SIG-M5 treated with dmso at 0.1 percent for 504 hours (cell line): ENCODE measurements at regions not wholly inside any gene's neighbourhood (a gene's known extent, or its start where the extent isn't known, plus 50 kb on each side); places are given as distances from the start of the nearest gene placed in this dataset.
"Not testable (repeated sequence)": the region's sequence is repeated elsewhere in the genome, so short reads cannot be mapped to it uniquely, and the experiment has no call there.

Experiments used
- DNase-seq: peaks from one replicate; lab custom pipeline; 2025; ENCODE audit not compliant: unreplicated experiment; lab: John Stamatoyannopoulos, UW

DNA sequence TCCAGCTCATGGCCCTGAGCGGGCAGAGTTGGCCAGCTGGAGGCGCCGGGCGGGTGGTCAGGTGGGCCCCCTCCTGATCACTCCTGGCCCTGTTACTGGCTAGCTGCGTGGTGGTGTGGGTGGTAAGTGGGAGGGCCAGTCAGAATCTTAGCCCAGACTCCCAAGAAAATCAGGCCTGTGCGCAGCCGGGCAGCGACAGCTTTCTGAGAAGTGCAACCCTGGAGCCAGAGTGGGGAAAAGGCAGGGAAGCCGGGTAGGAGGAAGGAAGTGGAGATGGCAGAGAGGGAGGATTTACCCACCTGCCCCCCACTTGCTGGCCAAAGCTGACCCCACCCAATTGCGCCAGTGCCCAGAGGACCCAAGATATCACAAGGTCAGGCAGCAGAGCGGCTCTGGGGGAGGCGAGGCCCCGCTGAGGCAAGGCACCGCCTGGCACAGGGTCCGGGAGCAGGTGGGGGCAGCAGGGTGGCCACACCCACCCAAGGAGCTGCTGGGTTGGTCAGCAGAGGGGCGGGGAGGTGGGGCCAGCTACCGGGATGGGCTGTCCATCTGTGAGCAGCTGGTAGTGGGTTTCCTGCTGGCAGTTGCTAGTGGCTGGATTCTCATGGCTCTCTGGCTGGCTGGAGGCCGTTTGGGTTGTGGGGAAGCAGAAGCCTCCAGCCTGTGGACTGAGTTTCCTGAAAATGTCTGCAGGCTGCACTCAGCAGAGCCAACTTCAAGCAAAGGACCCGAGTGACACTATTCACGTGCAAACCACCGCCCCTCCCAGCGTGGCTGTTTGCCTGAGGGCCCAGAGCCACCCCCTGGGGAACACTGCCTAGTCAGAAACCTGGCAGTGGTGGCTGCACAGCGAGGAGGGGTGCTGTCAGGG is 196.4 kb downstream of the IGLL1 start:
- DNase-seq = no peak

DNA sequence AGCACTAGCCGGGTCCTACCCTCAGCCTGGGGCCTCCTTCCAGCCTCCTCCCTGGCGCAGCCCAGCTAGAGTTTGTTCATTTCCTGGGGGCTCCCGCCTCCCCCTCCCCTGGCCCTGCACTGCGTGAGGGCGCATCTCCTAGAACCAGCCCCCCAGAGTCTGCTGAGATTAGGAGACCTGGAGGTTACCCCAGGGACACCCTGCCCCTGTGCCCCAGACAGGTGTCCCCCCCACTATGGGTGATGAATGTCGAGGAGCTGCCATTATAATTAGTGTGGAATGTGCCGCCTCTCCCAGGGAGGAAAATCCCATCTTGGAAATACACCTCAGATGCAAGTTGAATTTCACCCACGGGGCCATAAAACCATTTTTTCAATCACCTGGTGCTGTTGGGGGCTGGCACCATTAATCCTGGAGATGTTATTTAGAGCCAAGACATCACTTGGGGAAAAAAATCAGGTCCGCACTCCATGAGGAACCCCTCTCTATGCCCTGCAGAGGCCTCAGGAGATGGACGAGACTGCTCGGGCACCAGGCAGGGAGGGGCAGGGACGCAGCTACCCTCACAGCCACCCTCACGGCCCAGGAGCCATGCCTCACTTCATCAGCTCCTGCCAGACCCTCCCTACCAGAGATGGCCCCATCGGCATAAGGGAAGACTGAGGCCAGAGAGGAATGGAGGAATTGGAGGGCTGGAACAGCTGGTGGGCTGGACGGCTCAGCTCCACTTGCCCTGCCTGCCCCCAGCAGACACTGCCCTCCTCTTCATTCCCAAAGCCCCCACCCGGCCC is 197.5 kb downstream of the IGLL1 start:
- DNase-seq = no peak

DNA sequence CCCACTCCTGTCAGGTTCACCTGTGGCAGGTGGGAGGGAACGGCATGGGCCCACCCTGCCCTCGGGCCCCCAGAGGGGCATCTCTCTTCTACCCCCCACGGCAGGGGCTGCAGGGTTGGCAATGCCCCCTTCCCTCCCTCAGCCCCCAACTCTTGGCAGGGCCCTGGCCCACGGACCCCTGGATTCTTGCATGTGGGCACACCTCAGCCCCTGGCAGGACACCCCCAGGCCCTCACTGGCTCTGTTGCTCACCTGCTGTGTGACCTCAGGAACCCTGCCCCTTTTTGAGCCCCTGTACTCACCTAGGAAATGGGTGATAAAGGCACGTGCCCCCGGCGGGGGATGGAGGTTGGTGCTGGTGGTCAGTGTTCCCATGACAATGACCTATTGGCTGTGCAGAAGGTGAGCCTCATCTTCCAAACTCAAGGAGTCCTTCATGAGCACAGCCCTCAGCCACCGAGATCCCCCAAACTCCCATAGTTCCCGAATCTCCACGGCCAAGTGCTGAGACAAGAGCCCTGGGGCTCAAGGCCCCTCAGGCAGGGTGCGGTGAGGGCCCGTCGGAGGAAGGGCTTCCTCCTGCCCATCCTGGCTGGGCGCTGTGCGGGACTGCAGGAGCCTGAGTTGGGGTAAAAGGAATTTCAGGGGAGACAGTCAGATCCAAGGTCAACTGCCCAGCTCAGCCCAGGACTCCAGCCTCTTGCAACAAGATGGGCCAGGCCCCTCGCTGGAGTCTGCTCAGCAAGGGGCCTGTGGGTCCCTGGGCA is 198.2 kb downstream of the IGLL1 start:
- DNase-seq = no peak

DNA sequence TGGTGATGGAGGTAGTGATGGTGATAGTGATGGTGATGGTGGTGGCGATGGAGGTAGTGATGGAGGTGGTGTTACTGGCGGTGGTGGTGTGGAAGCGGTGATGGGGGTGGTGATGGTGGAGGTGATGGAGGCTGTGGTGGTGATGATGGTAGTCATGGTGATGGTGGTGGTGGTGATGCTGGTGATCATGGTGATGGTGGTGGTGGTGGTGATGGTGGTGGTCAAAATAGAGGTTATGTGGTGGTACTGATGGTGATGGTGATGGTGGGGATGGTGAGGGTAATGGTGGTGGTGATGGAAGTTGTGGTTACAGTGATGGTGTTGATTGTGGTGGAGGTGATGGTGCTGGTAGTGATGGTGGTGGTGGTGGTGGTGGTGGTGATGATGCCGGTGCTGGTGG is 199.2 kb downstream of the IGLL1 start:
- DNase-seq = no peak

DNA sequence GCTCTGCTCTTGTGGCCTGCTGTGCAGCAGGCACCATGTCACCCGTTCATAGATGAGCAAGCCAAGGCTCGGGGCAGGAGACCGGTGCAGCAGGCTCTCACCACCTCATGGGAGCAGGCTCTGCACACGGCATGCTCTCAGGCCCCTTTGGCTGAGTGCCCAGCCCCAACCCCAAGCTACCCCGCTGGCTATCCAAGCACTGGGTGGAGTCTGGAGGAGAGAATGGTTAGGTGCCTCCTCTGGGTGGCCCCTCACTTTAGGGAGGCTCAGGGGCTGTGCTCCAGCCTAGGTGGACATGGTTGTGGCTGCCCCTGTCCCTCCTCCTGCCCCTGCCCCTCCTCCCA is 199.9 kb downstream of the IGLL1 start:
- DNase-seq = no peak

DNA sequence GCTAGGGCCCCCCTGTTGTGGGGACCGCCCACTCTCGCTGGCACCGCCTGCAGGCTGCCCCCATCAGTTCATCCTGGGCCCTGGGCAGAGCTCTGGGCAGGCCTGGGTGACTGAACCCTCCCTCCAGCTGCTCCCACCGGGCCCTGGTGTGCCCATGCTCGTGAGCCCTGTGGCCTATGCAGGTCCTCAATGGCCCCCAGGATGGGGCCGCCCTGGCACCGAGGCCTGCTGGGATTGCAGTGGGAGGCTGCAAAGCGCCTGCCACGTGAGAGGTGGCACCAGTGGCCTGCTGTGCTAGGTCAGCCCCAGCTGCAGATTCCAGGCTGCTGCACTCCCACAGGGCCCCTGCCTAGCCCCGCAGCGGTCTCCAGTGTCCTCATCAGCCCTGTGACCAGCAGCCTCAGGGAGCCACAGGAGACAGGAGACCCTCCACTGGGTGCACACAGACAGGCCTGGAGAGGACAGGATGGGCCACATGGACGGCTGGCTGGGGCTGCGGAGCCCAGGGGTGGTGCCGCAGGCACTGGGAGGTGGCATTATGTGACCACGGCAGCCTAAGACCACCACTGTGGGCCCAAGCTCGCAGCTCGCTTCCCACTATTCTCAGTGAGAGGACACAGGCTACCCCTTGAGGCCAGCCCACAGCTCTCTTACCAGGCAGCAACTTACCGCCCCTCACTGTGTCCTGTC is 199.4 kb downstream of the BCR start:
- not testable (repeated sequence) for DNase-seq

DNA sequence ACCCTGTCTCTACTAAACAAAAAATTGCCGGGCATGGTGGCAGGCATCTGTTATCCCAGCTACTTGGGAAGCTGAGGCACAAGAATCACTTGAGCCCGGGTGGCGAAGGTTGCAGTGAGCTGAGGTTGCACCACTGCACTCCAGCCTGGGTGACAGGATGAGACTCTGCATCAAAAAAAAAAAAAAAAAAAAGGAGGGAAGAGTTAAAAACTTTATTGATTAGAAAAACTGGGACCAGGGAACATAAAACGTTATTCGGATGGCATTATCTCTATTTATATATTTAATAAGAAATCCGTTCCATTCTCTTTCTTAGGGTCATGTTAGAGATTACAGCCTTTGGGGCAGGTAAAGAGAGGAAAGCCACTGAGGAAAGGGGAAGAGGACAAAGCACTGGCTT is 197.5 kb downstream of the BCR start:
- no peak for DNase-seq

DNA sequence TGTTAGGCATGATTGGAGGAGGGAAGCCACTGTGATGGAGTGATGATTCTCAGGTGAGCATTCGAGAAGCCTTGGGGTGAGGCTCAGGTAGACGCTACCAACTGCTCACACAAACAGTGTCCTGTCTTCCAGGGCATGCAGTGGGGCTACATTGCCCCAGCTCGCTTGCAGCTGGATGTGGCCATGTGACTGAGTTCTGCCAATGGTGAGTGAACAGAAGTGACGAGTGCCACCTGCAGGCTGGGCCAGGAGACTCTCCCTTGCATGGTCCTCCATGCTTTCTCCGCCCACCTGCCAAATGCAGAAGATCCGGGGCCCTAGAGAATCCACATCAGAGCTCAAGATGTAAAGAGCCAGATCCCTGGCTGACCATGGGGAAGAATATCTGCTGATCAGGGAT is 195.9 kb downstream of the BCR start:
- peak; percentile 22 for DNase-seq

DNA sequence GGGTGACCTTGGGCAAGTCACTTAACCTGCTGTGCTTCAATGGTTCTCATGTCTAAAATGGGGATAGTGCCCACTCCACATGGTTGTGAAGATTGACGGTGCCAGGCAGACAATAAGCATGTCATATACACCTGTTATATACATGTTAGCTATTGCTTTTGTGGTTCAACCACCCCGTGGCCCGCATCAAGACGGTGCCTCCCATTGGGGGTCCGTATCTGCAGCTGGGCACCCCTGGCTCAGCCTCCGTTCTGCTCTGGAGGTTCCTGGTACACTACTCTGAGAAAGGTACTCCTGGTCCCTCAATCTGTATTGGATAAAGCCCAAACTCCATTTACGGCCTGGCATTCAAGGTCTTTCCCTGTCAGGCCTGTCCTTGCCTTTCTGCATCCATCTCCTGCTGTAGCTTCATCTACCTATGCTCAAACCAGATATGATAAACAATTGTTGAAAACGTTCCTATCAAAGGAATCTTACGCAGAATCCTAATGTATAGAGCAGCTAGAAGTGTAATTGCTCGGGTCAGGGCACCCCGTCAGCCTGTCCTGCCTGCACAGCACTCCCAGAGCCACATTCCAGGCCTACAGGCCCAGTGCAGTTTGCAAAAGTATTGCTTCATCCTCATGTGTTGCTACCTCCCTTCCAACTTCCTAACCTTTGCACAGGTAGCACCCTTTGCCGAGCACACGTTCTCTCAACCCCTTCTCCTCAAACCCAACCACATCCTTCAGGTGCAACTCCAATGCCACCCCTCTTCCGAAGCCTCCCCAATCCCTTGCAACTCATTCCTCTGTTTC is 194.9 kb downstream of the BCR start:
- no peak for DNase-seq

DNA sequence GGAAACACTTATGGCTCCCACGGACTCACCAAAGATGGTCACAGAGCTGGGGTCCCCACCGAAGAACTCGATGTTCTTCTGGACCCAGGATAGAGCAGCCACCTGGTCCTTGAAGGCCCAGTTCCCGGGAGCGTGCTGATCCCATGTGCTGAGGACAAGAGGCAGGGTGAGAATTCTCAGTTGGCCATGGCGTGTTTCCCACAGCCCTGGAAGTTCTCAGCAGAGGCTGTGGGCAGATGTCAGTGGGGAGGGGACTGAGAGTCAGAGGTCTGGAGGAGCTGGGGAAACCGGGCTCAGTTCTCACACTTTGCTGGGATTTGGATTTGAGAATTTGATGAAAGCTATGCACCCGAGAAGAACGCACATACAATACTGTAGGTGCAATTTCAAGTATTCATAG is 193.3 kb downstream of the BCR start:
- DNase-seq = no peak

DNA sequence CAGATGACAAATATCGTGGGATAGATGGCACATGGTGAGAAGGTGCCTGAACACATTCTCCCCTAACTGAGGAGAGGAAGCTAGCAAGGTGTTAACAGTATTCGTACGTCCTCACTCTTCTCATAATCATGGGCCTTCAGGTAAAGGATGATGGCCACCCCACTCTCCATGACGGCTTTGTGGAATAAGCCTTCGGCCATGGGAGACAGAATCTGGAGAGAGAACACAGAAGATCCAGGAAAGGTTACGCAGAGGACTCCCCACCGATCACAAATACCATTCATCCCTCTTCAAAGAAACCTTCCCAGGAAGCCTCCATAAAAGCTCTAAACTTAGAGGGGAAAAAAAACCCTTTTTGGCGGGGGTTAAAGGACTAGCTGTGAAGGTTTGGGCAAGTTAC is 189.9 kb downstream of the BCR start:
- no peak for DNase-seq

DNA sequence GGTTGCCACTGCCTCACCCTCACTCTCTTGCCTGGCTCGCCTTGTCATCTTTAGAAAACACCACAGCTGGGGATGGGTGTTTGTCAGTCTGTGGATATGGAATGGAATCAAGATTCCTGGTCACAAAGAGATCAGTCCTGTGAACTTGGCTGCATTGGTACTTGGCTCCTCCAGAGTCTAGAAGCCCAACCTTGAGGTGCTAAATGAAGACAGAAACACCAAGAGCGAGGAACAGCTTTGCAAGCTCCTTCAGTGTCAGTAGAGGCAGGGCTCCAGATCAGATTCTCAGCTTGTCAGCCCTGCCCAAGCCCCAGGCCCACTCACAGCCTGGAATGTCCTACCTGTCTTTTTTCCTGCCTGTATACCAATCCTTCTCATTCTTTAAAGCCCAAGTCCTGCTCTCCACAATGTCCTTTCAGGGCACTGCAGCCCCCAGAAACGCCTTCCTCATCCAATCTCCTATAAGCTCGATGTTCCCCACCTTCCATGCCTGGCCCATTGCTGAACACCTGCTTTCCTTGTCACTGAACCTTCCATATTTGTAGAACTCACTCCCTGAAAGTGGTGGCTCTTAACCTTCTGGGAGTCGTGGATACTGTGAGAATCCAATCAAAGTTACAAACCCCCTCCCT is 188.9 kb downstream of the BCR start:
- no peak for DNase-seq
